ENCODE measurements at regions not wholly inside any gene's neighbourhood (a gene's known extent, or its start where the extent isn't known, plus 50 kb on each side); places are given as distances from the start of the nearest gene placed in this dataset.

GRCh38 chr6:86380571-86381125 is 556.7 kb upstream of the HTR1E start:
- TF ChIP-seq, protein P1, sequence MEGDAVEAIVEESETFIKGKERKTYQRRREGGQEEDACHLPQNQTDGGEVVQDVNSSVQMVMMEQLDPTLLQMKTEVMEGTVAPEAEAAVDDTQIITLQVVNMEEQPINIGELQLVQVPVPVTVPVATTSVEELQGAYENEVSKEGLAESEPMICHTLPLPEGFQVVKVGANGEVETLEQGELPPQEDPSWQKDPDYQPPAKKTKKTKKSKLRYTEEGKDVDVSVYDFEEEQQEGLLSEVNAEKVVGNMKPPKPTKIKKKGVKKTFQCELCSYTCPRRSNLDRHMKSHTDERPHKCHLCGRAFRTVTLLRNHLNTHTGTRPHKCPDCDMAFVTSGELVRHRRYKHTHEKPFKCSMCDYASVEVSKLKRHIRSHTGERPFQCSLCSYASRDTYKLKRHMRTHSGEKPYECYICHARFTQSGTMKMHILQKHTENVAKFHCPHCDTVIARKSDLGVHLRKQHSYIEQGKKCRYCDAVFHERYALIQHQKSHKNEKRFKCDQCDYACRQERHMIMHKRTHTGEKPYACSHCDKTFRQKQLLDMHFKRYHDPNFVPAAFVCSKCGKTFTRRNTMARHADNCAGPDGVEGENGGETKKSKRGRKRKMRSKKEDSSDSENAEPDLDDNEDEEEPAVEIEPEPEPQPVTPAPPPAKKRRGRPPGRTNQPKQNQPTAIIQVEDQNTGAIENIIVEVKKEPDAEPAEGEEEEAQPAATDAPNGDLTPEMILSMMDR (IDR thresholded peaks at IDR 0.05) = no peak
- no peak for TF ChIP-seq POLR2A (IDR thresholded peaks at IDR 0.05)
